SJCRH30 (cell line): ENCODE measurements at regions not wholly inside any gene's neighbourhood (a gene's known extent, or its start where the extent isn't known, plus 50 kb on each side); places are given as distances from the start of the nearest gene placed in this dataset.

Experiments used
- DNase-seq, 2 experiments: peaks; one replicate each; pipeline ENCODE4 v3.0.0-alpha.2; 2015 to 2020
- H3K27ac ChIP-seq: fragments of 250-450 bp; sonication (Bioruptor Pico); 2 replicates; pipeline ENCODE4 v1.5.1; 2020; ENCODE audit warnings: mild to moderate bottlenecking, moderate library complexity
- H3K27me3 ChIP-seq: fragments of 250-450 bp; sonication (Bioruptor Pico); 2 replicates; pipeline ENCODE4 v1.5.1; 2020; ENCODE audit warnings: mild to moderate bottlenecking, moderate library complexity
- H3K36me3 ChIP-seq: fragments of 250-450 bp; sonication (Bioruptor Pico); 2 replicates; pipeline ENCODE4 v1.5.1; 2020; ENCODE audit warnings: mild to moderate bottlenecking, moderate library complexity
- H3K4me1 ChIP-seq: fragments of 250-450 bp; sonication (Bioruptor Pico); 2 replicates; pipeline ENCODE4 v1.5.1; 2020; ENCODE audit warnings: mild to moderate bottlenecking, moderate library complexity
- H3K4me3 ChIP-seq: fragments of 250-450 bp; sonication (Bioruptor Pico); 2 replicates; pipeline ENCODE4 v1.5.1; 2020; ENCODE audit warnings: mild to moderate bottlenecking, moderate library complexity
- H3K9me3 ChIP-seq: fragments of 250-450 bp; sonication (Bioruptor Pico); replicated peaks from 2 replicates; pipeline ENCODE4 v1.5.1; 2020; ENCODE audit warnings: mild to moderate bottlenecking, moderate library complexity

DNA sequence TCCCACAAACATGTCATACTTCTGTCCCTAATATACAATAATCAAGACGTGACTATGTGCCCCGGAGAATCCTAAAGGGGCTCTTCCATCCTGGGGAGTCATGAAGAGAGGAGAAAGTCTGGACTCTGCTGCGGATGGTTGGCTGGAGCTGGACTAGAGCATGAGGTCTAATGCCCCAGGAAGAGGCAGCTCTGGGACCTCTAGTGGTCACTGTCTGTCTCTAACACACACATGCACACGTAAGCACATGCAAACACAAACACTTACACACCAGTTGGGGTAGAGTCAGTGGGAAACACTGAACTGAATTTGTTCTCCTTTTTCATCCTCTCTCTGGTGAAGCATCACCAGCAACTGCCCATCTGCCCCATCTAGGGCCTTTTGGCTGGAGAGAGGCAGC is 271.6 kb downstream of the TDRD15 start:
- Histone ChIP-seq H3K27me3 (no peaks in the 10 kb centered on the region; the same call in 1 of the 2 replicates), H3K27ac (no peak overlapping the region), H3K4me1 (no peaks in the 10 kb centered on the region), H3K9me3 (no peaks in the 10 kb centered on the region), H3K4me3 (no peak overlapping the region), H3K36me3 (no peaks in the 10 kb centered on the region)
- peak in 1 of 2 experiments; percentile 31 for DNase-seq

DNA sequence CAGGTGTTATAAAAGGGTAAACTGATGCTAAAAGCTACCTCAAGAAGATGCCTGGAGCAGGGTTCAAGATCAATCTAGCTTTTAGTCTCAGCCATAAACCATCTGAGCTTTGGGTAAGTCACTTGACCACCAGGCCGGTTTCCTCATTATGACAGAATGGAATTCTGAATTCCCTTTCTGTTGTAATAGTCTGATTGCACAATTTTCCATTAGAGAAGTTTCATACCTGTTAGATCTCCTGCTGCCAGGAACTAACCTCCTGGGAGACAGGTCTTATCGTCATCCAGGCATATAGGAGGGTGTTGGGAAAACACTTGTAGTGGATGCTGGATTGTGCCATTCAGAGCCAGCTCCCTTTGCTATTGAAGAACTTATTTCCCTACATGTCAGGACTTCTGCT is 272.5 kb downstream of the TDRD15 start:
- no peaks in the 10 kb centered on the region for H3K9me3 ChIP-seq

DNA sequence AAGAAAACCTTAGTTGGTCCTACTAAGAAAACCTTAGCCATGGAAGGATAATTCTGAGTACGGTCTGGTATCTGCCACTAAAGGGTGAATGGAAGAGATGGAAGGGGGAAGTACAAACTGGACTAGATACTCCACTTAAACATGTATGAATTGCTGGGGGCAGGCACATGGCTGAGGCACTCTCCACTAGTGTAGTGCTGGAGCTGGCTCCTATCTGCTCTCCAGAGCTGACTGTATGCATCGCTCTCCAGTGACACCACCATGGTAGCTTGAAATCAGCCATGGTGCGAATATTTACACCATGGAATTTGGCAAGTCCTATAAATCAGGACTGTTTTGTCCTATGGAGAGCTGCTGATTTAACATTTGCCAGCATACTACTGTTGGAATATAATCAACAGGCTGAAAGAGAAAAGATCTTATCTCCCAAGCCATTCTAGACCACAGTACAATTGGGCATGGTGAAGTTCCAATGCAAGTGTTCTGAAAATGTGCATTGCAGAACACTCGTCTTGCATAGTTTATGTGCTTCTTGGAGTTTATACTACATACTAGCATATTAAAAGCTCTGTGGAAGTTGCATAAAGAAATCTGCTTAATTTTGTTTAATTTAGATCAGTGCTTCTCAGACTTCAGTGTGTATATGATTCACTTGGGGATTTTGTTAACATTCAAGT is 277.4 kb downstream of the TDRD15 start:
- no peak for DNase-seq
- no peaks in the 10 kb centered on the region for H3K4me1 ChIP-seq
- no peak overlapping the region for H3K27ac ChIP-seq
- no peak overlapping the region for H3K4me3 ChIP-seq
- peaks cover 3% of the 10 kb centered on the region; the same call in 1 of the 2 replicates for H3K27me3 ChIP-seq
- no peaks in the 10 kb centered on the region for H3K36me3 ChIP-seq
- no peaks in the 10 kb centered on the region for H3K9me3 ChIP-seq

More for the DNA sequence above, 272.5 kb downstream of the TDRD15 start:
- Histone ChIP-seq H3K27ac (no peak overlapping the region), H3K27me3 (no peaks in the 10 kb centered on the region; the same call in 1 of the 2 replicates), H3K4me1 (no peaks in the 10 kb centered on the region), H3K4me3 (no peak overlapping the region), H3K36me3 (no peaks in the 10 kb centered on the region)
- DNase-seq = no peak

- H3K27me3 ChIP-seq = 0 out of 2 replicates have a peak, but pooled peaks cover 3% of the 10 kb centered on the region
- DNase-seq = no peak
- no peaks in the 10 kb centered on the region for H3K36me3 ChIP-seq
- H3K4me1 ChIP-seq = no peaks in the 10 kb centered on the region
- no peak overlapping the region for H3K4me3 ChIP-seq
- H3K27ac ChIP-seq = no peak overlapping the region
- H3K9me3 ChIP-seq = no peaks in the 10 kb centered on the region
Measured at GRCh38 chr2:21404137-21404536, 280.4 kb downstream of the TDRD15 start.

DNA sequence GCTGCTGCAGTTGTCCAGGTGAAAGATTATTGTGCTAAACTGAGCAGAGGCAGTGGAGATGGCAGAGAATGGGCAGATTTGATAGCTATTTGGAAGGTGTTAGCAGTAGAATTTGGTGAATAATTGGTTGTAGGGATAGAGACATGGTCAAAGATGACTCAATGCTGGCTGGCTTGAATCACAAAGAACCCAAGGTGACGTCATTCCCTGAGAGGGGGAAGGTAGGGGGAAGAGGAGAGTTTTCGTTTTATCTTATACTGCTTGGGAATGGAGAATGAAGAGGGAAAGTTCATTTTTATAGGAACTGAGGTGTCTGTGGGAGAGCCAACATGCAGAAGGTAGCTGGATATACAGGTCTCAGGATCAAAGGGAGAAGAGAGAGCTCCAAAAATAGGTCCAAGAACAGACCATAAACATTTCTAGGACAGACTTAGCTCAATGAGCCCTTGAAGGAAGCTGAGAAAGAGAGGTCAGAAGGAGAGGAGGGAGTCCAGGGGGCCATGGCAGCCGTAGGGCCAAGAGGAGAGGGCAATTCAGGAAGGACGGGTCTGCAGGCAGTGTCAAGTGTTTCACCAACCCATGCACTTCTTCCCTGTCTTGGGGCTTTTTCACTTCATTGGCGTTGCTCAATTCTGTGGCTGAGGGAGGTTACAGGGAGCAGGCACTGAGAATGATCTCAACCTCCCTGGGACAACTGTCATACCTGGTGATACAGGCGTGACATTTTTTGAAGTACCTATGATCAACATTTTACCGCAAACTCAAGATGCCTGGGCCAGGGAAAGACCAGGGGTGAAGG is 281.3 kb downstream of the TDRD15 start:
- Histone ChIP-seq H3K27me3 (0 out of 2 replicates have a peak, but pooled peaks cover 3% of the 10 kb centered on the region), H3K4me3 (no peak overlapping the region), H3K9me3 (no peaks in the 10 kb centered on the region), H3K36me3 (no peaks in the 10 kb centered on the region), H3K4me1 (no peaks in the 10 kb centered on the region), H3K27ac (no peak overlapping the region)
- peak in 1 of 2 experiments; percentile 17 for DNase-seq

GRCh38 chr2:21406386-21406785 is 282.6 kb downstream of the TDRD15 start:
- H3K9me3 ChIP-seq = no peaks in the 10 kb centered on the region
- H3K4me1 ChIP-seq = no peaks in the 10 kb centered on the region
- H3K27me3 ChIP-seq = 0 out of 2 replicates have a peak, but pooled peaks cover 3% of the 10 kb centered on the region
- no peak overlapping the region for H3K27ac ChIP-seq
- no peak overlapping the region for H3K4me3 ChIP-seq
- no peak for DNase-seq
- no peaks in the 10 kb centered on the region for H3K36me3 ChIP-seq

- Histone ChIP-seq H3K36me3 (no peaks in the 10 kb centered on the region), H3K4me3 (no peak overlapping the region), H3K27ac (no peak overlapping the region), H3K27me3 (0 out of 2 replicates have a peak, but pooled peaks cover 3% of the 10 kb centered on the region), H3K9me3 (no peaks in the 10 kb centered on the region), H3K4me1 (no peaks in the 10 kb centered on the region)
- no peak for DNase-seq
Measured at GRCh38 chr2:21406911-21407310, 283.1 kb downstream of the TDRD15 start.

DNA sequence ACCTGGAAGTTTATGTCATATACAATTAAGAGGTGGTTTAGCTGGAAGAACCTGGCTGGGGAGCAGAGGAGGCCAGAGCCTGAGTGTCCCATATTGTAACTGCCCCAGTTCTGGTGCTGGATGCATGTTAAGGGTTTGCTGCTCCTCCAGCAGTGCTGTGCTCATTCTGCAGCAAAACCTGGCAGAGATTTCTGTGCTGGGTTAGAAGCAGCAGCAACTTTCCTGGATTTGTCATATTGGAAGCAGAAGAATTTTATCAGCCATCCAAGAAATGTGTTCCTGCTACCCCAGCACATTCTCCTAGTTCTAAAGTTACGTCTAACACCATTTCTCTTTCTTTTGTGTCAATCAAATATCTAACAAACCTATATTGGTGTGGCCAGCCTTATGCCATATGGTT is 284.1 kb downstream of the TDRD15 start:
- Histone ChIP-seq H3K9me3 (no peaks in the 10 kb centered on the region), H3K27ac (no peak overlapping the region), H3K4me1 (no peaks in the 10 kb centered on the region), H3K36me3 (no peaks in the 10 kb centered on the region), H3K4me3 (no peak overlapping the region), H3K27me3 (0 out of 2 replicates have a peak, but pooled peaks cover 3% of the 10 kb centered on the region)
- no peak for DNase-seq

- Histone ChIP-seq H3K9me3 (no peaks in the 10 kb centered on the region), H3K36me3 (no peaks in the 10 kb centered on the region), H3K27ac (no peak overlapping the region), H3K4me1 (no peaks in the 10 kb centered on the region), H3K27me3 (no peaks in the 10 kb centered on the region), H3K4me3 (no peak overlapping the region)
- no peak for DNase-seq
Measured at GRCh38 chr2:21411741-21412140, 288.0 kb downstream of the TDRD15 start.

GRCh38 chr2:21412944-21413443 is 289.2 kb downstream of the TDRD15 start:
- H3K9me3 ChIP-seq = no peaks in the 10 kb centered on the region
- no peaks in the 10 kb centered on the region for H3K4me1 ChIP-seq
- H3K4me3 ChIP-seq = no peak overlapping the region
- DNase-seq = no peak
- H3K27ac ChIP-seq = no peak overlapping the region
- H3K36me3 ChIP-seq = no peaks in the 10 kb centered on the region
- H3K27me3 ChIP-seq = no peaks in the 10 kb centered on the region

DNA sequence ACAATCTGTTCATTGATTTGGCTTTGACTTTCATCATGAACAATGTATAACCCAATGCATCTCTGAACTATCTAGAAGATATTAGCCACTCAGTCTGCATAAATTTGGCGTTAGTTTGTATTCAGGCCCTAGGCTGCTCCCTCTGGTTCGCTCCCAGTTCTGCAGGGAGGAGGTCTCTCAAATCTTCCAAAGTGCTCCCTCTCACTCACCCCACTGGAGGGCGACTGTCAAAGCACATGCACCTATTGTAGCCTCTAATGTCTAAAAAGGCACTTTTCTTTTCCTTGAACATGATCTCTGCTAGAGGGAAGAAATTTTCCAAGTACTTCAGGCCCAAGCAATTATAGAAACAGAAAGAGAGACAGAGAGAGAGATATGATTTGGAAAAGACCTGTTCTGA is 291.5 kb downstream of the TDRD15 start:
- Histone ChIP-seq H3K4me1 (no peaks in the 10 kb centered on the region), H3K36me3 (no peaks in the 10 kb centered on the region), H3K9me3 (no peaks in the 10 kb centered on the region), H3K4me3 (no peak overlapping the region), H3K27ac (no peak overlapping the region), H3K27me3 (no peaks in the 10 kb centered on the region)
- DNase-seq = peak in 1 of 2 experiments; percentile 36

DNA sequence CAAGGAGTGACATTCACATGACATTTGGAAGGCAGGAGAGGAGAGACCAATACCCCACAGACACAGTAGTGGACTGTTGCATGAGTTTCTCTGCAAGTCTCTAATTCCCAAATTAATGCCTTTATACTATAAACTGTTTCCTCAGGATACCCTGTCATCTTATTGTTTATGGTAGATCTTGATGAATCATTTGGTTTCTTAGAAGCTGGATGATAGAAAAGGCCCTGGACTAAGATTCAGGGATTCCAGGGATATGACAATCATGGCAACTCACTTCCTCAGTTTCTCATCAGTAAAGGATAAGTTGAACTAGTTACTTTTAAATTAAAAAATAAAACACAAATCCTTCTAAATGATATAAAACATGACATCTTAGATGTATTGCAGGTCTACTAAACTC is 292.5 kb downstream of the TDRD15 start:
- H3K36me3 ChIP-seq = no peaks in the 10 kb centered on the region
- no peak overlapping the region for H3K27ac ChIP-seq
- DNase-seq = no peak

GRCh38 chr2:21418456-21418855 is 294.7 kb downstream of the TDRD15 start:
- Histone ChIP-seq H3K9me3 (no peaks in the 10 kb centered on the region), H3K36me3 (no peaks in the 10 kb centered on the region), H3K27me3 (no peaks in the 10 kb centered on the region), H3K4me3 (no peak overlapping the region), H3K4me1 (peaks cover 7% of the 10 kb centered on the region), H3K27ac (no peak overlapping the region)
- DNase-seq = no peak

More for the DNA sequence above, 292.5 kb downstream of the TDRD15 start:
- H3K9me3 ChIP-seq = no peaks in the 10 kb centered on the region
- H3K4me1 ChIP-seq = no peaks in the 10 kb centered on the region
- H3K4me3 ChIP-seq = no peak overlapping the region
- H3K27me3 ChIP-seq = no peaks in the 10 kb centered on the region

DNA sequence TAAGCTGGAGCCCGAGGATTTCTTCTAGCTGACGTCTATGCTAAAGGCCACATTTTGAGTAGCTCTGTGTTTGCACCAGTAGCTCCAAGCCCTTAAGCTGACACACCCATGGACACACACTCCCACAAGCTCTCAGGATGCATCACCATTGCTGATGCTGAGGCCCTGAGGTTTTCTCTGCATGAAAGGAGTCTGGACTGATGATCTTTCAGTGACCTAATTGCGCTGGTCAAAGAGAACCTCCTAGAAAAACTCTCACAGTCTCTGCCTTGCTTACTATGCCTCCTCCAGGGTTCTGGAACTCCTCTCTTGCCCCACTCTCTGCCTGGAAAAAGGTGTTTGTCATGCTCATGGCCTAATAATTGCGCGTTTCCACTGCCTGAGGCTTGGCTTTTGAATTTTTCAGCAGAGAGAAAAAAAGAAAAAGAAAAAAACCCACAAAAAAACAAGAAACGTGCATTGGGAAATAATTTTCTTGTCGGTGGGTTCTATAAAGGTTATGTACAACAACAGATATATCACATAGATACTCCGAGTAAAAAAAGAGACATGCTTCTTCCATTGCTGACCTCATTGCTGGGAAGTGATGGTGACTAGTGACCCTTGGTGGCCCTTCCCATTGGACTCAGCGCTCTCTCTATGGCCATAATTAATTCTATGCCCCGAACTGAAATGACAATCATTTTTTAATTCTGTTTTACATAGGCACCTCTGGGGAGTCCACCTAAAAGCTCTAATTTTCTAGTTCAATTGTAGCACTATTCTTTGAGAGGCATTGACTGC is 297.0 kb downstream of the TDRD15 start:
- peaks cover 18% of the 10 kb centered on the region for H3K4me1 ChIP-seq
- H3K9me3 ChIP-seq = no peaks in the 10 kb centered on the region
- H3K4me3 ChIP-seq = no peak overlapping the region
- no peak for DNase-seq
- H3K36me3 ChIP-seq = no peaks in the 10 kb centered on the region
- H3K27ac ChIP-seq = no peak overlapping the region
- no peaks in the 10 kb centered on the region for H3K27me3 ChIP-seq
